HEK293 (cell line): ENCODE measurements at regions not wholly inside any gene's neighbourhood (a gene's known extent, or its start where the extent isn't known, plus 50 kb on each side); places are given as distances from the start of the nearest gene placed in this dataset.

ENCODE experiments used
- CTCF ChIA-PET: fragments of 350-600 bp; formaldehyde crosslinking; extraction: SDS; loops from one replicate; lab custom pipeline; 2021; ENCODE audit warnings: antibody characterized with exemption; lab: Yijun Ruan, JAX
- POLR2A ChIA-PET: fragments of 300-600 bp; formaldehyde crosslinking; extraction: SDS; loops from one replicate; lab custom pipeline; 2020; ENCODE audit warnings: antibody characterized with exemption, inconsistent platforms; lab: Yijun Ruan, JAX
- H3K27ac ChIP-seq: fragments of 200-500 bp; sonication (Bioruptor generic); 2 replicates; pipeline ENCODE4 v1.5.1; 2014; ENCODE audit warnings: low read depth, low read length, control low read depth, inconsistent platforms; ENCODE audit errors: extremely low read depth
- H3K36me3 ChIP-seq, 2 experiments: fragments of 200-500 bp in 1 of 2; sonication (Bioruptor generic) in 1 of 2; 1 replicate in 1 of 2; 2 replicates in 1 of 2; pipeline ENCODE4 v1.5.1; 2014 to 2017; ENCODE audit warnings: inconsistent platforms in 2 of 2, low read length in 2 of 2; ENCODE audit not compliant: control insufficient read depth in 2 of 2, insufficient read depth in 1 of 2
- H3K4me1 ChIP-seq: fragments of 200-500 bp; sonication (Bioruptor generic); 2 replicates; pipeline ENCODE4 v1.5.1; 2014; ENCODE audit warnings: mild to moderate bottlenecking, low read length, inconsistent platforms; ENCODE audit not compliant: control insufficient read depth, insufficient read depth
- H3K4me3 ChIP-seq: 2 replicates; pipeline ENCODE4 v1.5.1; 2011; ENCODE audit warnings: low read depth, mild to moderate bottlenecking, control low read depth, low read length, moderate library complexity
- H3K9me3 ChIP-seq: fragments of 200-500 bp; sonication (Bioruptor generic); 2 replicates; pipeline ENCODE4 v1.5.1; 2014; ENCODE audit warnings: low read depth, low read length, inconsistent platforms; ENCODE audit not compliant: control insufficient read depth, insufficient read depth
- BCL11A ChIP-seq: fragments of 450-650 bp; formaldehyde crosslinking; IDR thresholded peaks from 2 replicates; pipeline ENCODE4 v1.5.1; 2016; ENCODE audit warnings: low read depth, missing biosample characterization, missing genetic modification characterization
- HOXC10 ChIP-seq: sonication (generic); formaldehyde crosslinking; IDR thresholded peaks from 2 replicates; pipeline ENCODE4 v1.8.1; 2023; ENCODE audit warnings: mild to moderate bottlenecking, missing genetic modification reagents
- KLF10 ChIP-seq: fragments of 450-650 bp; IDR thresholded peaks from 2 replicates; pipeline ENCODE4 v1.5.1; 2018; ENCODE audit warnings: missing biosample characterization, mild to moderate bottlenecking, missing genetic modification characterization
- KLF7 ChIP-seq: fragments of 450-650 bp; formaldehyde crosslinking; IDR thresholded peaks from 2 replicates; pipeline ENCODE4 v1.5.1; 2016; ENCODE audit warnings: missing biosample characterization, missing genetic modification characterization, borderline replicate concordance
- OSR2 ChIP-seq: fragments of 450-650 bp; formaldehyde crosslinking; IDR thresholded peaks from 2 replicates; pipeline ENCODE4 v1.5.1; 2016; ENCODE audit warnings: missing biosample characterization, missing genetic modification characterization
- PRDM1 ChIP-seq: fragments of 450-650 bp; formaldehyde crosslinking; IDR thresholded peaks from 2 replicates; pipeline ENCODE4; 2016; ENCODE audit warnings: missing biosample characterization, missing genetic modification characterization
- TCF7L2 ChIP-seq: IDR thresholded peaks from 2 replicates; pipeline ENCODE4 v1.6.1; 2011; ENCODE audit warnings: low read depth, mild to moderate bottlenecking, inconsistent platforms, low read length, moderate library complexity, borderline replicate concordance
- YY2 ChIP-seq: fragments of 450-650 bp; formaldehyde crosslinking; IDR thresholded peaks from 2 replicates; pipeline ENCODE4 v1.5.1; 2016; ENCODE audit warnings: missing biosample characterization, missing genetic modification characterization
- ZEB2 ChIP-seq: fragments of 450-650 bp; formaldehyde crosslinking; IDR thresholded peaks from 2 replicates; pipeline ENCODE4 v1.5.1; 2016; ENCODE audit warnings: missing biosample characterization, missing genetic modification characterization
- ZNF10 ChIP-seq: fragments of 450-650 bp; formaldehyde crosslinking; IDR thresholded peaks from 2 replicates; pipeline ENCODE4 v1.5.1; 2017; ENCODE audit warnings: missing biosample characterization, missing genetic modification characterization
- ZNF184 ChIP-seq: fragments of 450-650 bp; IDR thresholded peaks from 2 replicates; pipeline ENCODE4 v1.5.1; 2018; ENCODE audit warnings: missing biosample characterization, mild to moderate bottlenecking, missing genetic modification characterization
- ZNF521 ChIP-seq: fragments of 450-650 bp; formaldehyde crosslinking; IDR thresholded peaks from 2 replicates; pipeline ENCODE4 v1.5.1; 2017; ENCODE audit warnings: missing biosample characterization, mild to moderate bottlenecking, missing genetic modification characterization
- ZNF529 ChIP-seq: fragments of 450-650 bp; formaldehyde crosslinking; IDR thresholded peaks from 2 replicates; pipeline ENCODE4 v1.5.1; 2017; ENCODE audit warnings: missing genetic modification characterization, missing biosample characterization; ENCODE audit not compliant: insufficient replicate concordance
- ZNF654 ChIP-seq: fragments of 450-650 bp; formaldehyde crosslinking; IDR thresholded peaks from 2 replicates; pipeline ENCODE4 v1.5.1; 2016; ENCODE audit warnings: low read depth, missing biosample characterization, missing genetic modification characterization
- ZNF664 ChIP-seq: fragments of 450-650 bp; formaldehyde crosslinking; IDR thresholded peaks from 2 replicates; pipeline ENCODE4 v1.5.1; 2016; ENCODE audit warnings: missing biosample characterization, missing genetic modification characterization
- ZNF777 ChIP-seq: fragments of 450-650 bp; formaldehyde crosslinking; IDR thresholded peaks from 2 replicates; pipeline ENCODE4 v1.5.1; 2017; ENCODE audit warnings: missing biosample characterization, missing genetic modification characterization, borderline replicate concordance
- ZNF791 ChIP-seq: fragments of 450-650 bp; formaldehyde crosslinking; IDR thresholded peaks from 2 replicates; pipeline ENCODE4 v1.5.1; 2016; ENCODE audit warnings: missing biosample characterization, missing genetic modification characterization
- ZSCAN23 ChIP-seq: fragments of 450-650 bp; formaldehyde crosslinking; IDR thresholded peaks from 2 replicates; pipeline ENCODE4 v1.5.1; 2016; ENCODE audit warnings: missing biosample characterization, missing genetic modification characterization
- TF ChIP-seq, protein P1 (sequence below): fragments of 450-650 bp; IDR thresholded peaks from 2 replicates; pipeline ENCODE4 v1.5.1; 2018; ENCODE audit warnings: missing biosample characterization, missing genetic modification characterization
- TF ChIP-seq, protein P2 (sequence below): fragments of 450-650 bp; formaldehyde crosslinking; IDR thresholded peaks from 2 replicates; pipeline ENCODE4 v1.5.1; 2016; ENCODE audit warnings: missing biosample characterization, missing genetic modification characterization
- TF ChIP-seq, protein P3 (sequence below): fragments of 450-650 bp; formaldehyde crosslinking; IDR thresholded peaks from 2 replicates; pipeline ENCODE4 v1.5.1; 2016; ENCODE audit warnings: missing biosample characterization, missing genetic modification characterization

DNA sequence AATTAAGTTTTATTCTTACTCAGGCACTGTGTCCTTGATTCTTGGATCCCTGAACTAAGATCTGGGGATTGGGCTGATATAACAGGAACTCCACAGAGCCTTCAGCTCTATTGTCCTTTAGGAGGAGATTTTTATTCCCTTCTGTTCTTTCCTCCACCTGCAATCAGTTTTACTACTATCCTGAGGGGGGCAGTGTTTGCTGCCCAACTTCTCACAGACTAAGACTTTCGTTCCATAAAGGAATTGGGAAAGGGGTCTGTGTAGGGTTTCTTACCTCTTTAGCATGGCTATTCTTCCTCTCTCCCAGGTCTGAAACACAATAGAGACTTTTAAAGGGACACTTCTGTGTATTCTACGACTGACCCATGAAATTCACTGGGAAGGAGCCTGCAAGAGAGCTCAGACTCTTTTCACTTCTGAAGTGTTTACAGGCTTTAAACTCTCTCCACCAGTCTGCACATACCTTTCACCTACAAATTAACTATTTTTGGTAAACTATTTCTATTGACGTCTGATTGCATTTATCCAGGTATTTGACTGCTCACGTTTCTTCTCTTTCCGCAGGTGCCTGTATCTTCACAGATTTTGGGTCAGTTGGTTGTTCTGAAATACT is 103.3 kb upstream of the DEPDC1 start:
- CTCF ChIA-PET = interaction anchor here (0.6 to 1.9 kb wide), 15 partner anchors 8 to 1395 kb away, joined by 3 to 10 read pairs (median 3); no protein-coding TSS in a partner anchor

DNA sequence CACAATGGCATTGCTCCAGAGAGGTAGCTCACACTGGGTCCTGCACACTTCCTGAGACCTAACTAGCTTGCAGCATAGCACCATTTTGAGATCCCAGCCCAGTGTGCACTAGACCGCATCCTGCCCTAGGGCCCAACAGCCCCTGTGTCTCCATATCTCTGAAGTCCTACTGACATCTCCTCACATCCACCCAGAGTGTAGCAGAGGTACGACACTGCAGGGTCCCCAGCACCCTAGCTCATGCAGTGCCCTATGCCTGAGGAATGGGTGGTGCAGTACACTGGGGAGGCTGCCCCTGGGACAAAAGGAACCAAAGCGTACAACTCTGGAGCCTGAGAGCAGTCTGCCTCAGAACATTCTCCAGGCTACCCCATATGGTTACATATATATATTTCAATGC is 111.4 kb upstream of the DEPDC1 start:
- H3K36me3 ChIP-seq = no peaks in the 10 kb centered on the region
- H3K9me3 ChIP-seq = no peaks in the 10 kb centered on the region
- H3K4me3 ChIP-seq = no peak overlapping the region
- ChIA-PET POLR2A (no interaction called here), CTCF (no interaction called here)
- H3K27ac ChIP-seq = no peak overlapping the region
- TF ChIP-seq, protein P1, sequence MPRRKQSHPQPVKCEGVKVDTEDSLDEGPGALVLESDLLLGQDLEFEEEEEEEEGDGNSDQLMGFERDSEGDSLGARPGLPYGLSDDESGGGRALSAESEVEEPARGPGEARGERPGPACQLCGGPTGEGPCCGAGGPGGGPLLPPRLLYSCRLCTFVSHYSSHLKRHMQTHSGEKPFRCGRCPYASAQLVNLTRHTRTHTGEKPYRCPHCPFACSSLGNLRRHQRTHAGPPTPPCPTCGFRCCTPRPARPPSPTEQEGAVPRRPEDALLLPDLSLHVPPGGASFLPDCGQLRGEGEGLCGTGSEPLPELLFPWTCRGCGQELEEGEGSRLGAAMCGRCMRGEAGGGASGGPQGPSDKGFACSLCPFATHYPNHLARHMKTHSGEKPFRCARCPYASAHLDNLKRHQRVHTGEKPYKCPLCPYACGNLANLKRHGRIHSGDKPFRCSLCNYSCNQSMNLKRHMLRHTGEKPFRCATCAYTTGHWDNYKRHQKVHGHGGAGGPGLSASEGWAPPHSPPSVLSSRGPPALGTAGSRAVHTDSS = no peak
- TF ChIP-seq OSR2 (tag by site-specific recombination) = no peak
- no peak for TF ChIP-seq HOXC10 (CRISPR knock-in tag)
- TF ChIP-seq, protein P2, sequence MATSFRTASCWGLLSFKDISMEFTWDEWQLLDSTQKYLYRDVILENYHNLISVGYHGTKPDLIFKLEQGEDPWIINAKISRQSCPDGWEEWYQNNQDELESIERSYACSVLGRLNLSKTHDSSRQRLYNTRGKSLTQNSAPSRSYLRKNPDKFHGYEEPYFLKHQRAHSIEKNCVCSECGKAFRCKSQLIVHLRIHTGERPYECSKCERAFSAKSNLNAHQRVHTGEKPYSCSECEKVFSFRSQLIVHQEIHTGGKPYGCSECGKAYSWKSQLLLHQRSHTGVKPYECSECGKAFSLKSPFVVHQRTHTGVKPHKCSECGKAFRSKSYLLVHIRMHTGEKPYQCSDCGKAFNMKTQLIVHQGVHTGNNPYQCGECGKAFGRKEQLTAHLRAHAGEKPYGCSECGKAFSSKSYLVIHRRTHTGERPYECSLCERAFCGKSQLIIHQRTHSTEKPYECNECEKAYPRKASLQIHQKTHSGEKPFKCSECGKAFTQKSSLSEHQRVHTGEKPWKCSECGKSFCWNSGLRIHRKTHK (tag by site-specific recombination) = no peak
- H3K4me1 ChIP-seq = no peaks in the 10 kb centered on the region

More for the DNA sequence above, 103.3 kb upstream of the DEPDC1 start:
- Histone ChIP-seq H3K36me3 (no peaks in the 10 kb centered on the region), H3K9me3 (no peaks in the 10 kb centered on the region), H3K27ac (no peak overlapping the region), H3K4me3 (no peak overlapping the region), H3K4me1 (no peaks in the 10 kb centered on the region)
- POLR2A ChIA-PET = no interaction called here
- TF ChIP-seq ZNF529 (tag by site-specific recombination) (no peak), KLF7 (no peak), PRDM1 (tag by site-specific recombination) (0 out of 2 replicates have a peak, but pooled peaks have one; percentile 31), TCF7L2 (no peak), KLF10 (no peak), YY2 (no peak), ZNF654 (0 out of 2 replicates have a peak, but pooled peaks have one; percentile 14), BCL11A (tag by site-specific recombination) (no peak), ZNF10 (tag by site-specific recombination) (no peak), ZNF521 (tag by site-specific recombination) (no peak), ZSCAN23 (tag by site-specific recombination) (no peak), ZEB2 (tag by site-specific recombination) (no peak), ZNF184 (tag by site-specific recombination) (no peak), ZNF777 (no peak), ZNF791 (no peak)
- TF ChIP-seq, protein P3, sequence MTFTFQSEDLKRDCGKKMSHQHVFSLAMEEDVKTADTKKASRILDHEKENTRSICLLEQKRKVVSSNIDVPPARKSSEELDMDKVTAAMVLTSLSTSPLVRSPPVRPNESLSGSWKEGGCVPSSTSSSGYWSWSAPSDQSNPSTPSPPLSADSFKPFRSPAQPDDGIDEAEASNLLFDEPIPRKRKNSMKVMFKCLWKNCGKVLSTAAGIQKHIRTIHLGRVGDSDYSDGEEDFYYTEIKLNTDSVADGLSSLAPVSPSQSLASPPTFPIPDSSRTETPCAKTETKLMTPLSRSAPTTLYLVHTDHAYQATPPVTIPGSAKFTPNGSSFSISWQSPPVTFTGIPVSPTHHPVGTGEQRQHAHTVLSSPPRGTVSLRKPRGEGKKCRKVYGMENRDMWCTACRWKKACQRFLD (tag by site-specific recombination) = no peak

DNA sequence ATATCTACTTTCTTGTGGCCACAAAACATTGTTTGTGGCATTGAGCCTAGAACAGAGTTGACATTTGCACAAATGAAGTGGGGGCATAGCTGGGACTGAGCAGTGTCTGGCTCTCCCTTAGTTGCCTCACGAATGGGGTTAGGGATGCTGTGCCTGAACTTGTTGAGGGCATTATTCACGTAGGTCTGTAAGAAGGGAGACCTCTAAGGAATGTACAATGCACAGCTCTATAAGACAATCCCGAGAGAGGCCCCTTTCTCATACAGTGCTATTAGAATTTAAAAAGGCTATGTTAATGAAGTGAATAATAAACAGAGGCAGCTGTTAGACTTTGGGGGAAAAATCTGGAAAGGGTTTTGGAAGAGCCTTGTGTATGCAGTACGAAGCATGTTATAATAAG is 118.4 kb upstream of the DEPDC1 start:
- no peaks in the 10 kb centered on the region for H3K36me3 ChIP-seq
- no peaks in the 10 kb centered on the region for H3K4me1 ChIP-seq
- ChIA-PET POLR2A (no interaction called here), CTCF (interaction anchor here (0.6 kb wide), 1 partner anchor 134 kb away, joined by 4 read pairs; no protein-coding TSS in a partner anchor)
- no peak overlapping the region for H3K4me3 ChIP-seq
- H3K27ac ChIP-seq = no peak overlapping the region
- no peaks in the 10 kb centered on the region for H3K9me3 ChIP-seq
- TF ChIP-seq ZNF664 (tag by site-specific recombination) (no peak), KLF7 (no peak)
